Testis (tissue), 2 donors: ENCODE measurements at regions not wholly inside any gene's neighbourhood (a gene's known extent, or its start where the extent isn't known, plus 50 kb on each side); places are given as distances from the start of the nearest gene placed in this dataset.

Experiments
- DNase-seq: peaks from one replicate; pipeline ENCODE4 v3.0.0-alpha.2; 2019
- H3K27ac ChIP-seq, 2 donors: fragments of 200-600 bp; sonication (generic); one replicate each; pipeline ENCODE4 v1.5.1; 2019
- H3K27me3 ChIP-seq: fragments of 200-600 bp; sonication (generic); one replicate; pipeline ENCODE4 v1.5.1; 2019
- H3K36me3 ChIP-seq: fragments of 200-600 bp; sonication (generic); one replicate; pipeline ENCODE4 v1.5.1; 2017; ENCODE audit warnings: low read depth; ENCODE audit errors: missing control alignments
- H3K4me1 ChIP-seq: fragments of 200-600 bp; sonication (generic); one replicate; pipeline ENCODE4 v1.5.1; 2019
- H3K4me3 ChIP-seq, 2 donors: fragments of 200-600 bp; sonication (generic); one replicate each; pipeline ENCODE4 v1.5.1; 2017 to 2019
- H3K9me3 ChIP-seq: fragments of 200-600 bp; sonication (generic); one replicate; pipeline ENCODE4 v1.5.1; 2017
- CTCF ChIP-seq, 3 experiments: fragments of 450-650 bp in 2 of 3; fragments of 200-600 bp in 1 of 3; sonication (generic) in 1 of 3; IDR thresholded peaks; one replicate each; pipeline ENCODE4 v1.5.1; 2016 to 2019; ENCODE audit warnings: antibody characterized with exemption in 3 of 3, mild to moderate bottlenecking in 2 of 3, moderate library complexity in 1 of 3
- POLR2A ChIP-seq: fragments of 450-650 bp; IDR thresholded peaks from one replicate; pipeline ENCODE4 v1.6.1; 2017; ENCODE audit warnings: antibody characterized with exemption, mild to moderate bottlenecking, moderate library complexity
- WGBS, 2 donors: methylation state at CpG; one replicate each; pipeline ENCODE4 v1.1.5; 2018; 5-methylcytosine and 5-hydroxymethylcytosine counted together
- intact Hi-C: fragments of 100-400 bp; cut with DNase I; formaldehyde crosslinking; loops from one replicate; pipeline ENCODE4 v1.15.1; 2023; ENCODE audit warnings: low total_unique reads

GRCh38 chr15:95912280-95912625, 418.2 kb upstream of the NR2F2 start:
- no peak overlapping the region for H3K4me3 ChIP-seq
- TF ChIP-seq POLR2A (no peak), CTCF (IDR thresholded peaks at IDR 0.05) (no peak)
- no peak overlapping the region for H3K27ac ChIP-seq
- intact Hi-C loops, result no loop called here
- H3K36me3 ChIP-seq, result no peaks in the 10 kb centered on the region
- 77 to 83% methylated on average over 7 of the region's 7 CpGs for WGBS, 2 donors
- no peaks in the 10 kb centered on the region for H3K27me3 ChIP-seq
- no peak for DNase-seq
- H3K4me1 ChIP-seq, result no peaks in the 10 kb centered on the region
- H3K9me3 ChIP-seq, result no peaks in the 10 kb centered on the region

- no peaks in the 10 kb centered on the region for H3K36me3 ChIP-seq
- H3K27ac ChIP-seq, result no peak overlapping the region
- H3K4me3 ChIP-seq, result no peak overlapping the region
- 79 to 83% methylated on average over 2 of the region's 2 CpGs for WGBS, 2 donors
- no peaks in the 10 kb centered on the region for H3K27me3 ChIP-seq
- DNase-seq, result no peak
- H3K4me1 ChIP-seq, result no peaks in the 10 kb centered on the region
- TF ChIP-seq POLR2A, result no peak
- no peak for TF ChIP-seq CTCF (IDR thresholded peaks at IDR 0.05)
- no peaks in the 10 kb centered on the region for H3K9me3 ChIP-seq
- intact Hi-C loops, result no loop called here
These were observed 417.8 kb upstream of the NR2F2 start for GRCh38 chr15:95912728-95913127.

GRCh38 chr15:95916568-95916967, 413.9 kb upstream of the NR2F2 start:
- H3K4me1 ChIP-seq, result peaks cover 5% of the 10 kb centered on the region
- intact Hi-C loops, result no loop called here
- WGBS, 2 donors, result 64 to 76% methylated on average over 3 of the region's 3 CpGs
- H3K36me3 ChIP-seq, result no peaks in the 10 kb centered on the region
- DNase-seq, result no peak
- H3K4me3 ChIP-seq, result no peak overlapping the region
- no peaks in the 10 kb centered on the region for H3K9me3 ChIP-seq
- no peaks in the 10 kb centered on the region for H3K27me3 ChIP-seq
- H3K27ac ChIP-seq, result no peak overlapping the region
- TF ChIP-seq POLR2A (no peak), CTCF (IDR thresholded peaks at IDR 0.05) (no peak)

GRCh38 chr15:95918525-95918924, 412.0 kb upstream of the NR2F2 start:
- 93% methylated on average over 3 of the region's 3 CpGs for WGBS, 2 donors
- no peaks in the 10 kb centered on the region for H3K36me3 ChIP-seq
- no peak for TF ChIP-seq CTCF (IDR thresholded peaks at IDR 0.05)
- no peak for TF ChIP-seq POLR2A
- intact Hi-C loops, result no loop called here
- H3K9me3 ChIP-seq, result no peaks in the 10 kb centered on the region
- no peak overlapping the region for H3K4me3 ChIP-seq
- no peak overlapping the region for H3K27ac ChIP-seq
- H3K27me3 ChIP-seq, result no peaks in the 10 kb centered on the region
- no peak for DNase-seq
- H3K4me1 ChIP-seq, result peaks cover 5% of the 10 kb centered on the region

- Histone ChIP-seq H3K27ac (no peak overlapping the region), H3K36me3 (no peaks in the 10 kb centered on the region), H3K27me3 (no peaks in the 10 kb centered on the region), H3K4me3 (no peak overlapping the region), H3K4me1 (peaks cover 5% of the 10 kb centered on the region), H3K9me3 (no peaks in the 10 kb centered on the region)
- no peak for DNase-seq
- TF ChIP-seq POLR2A, result no peak
- no peak for TF ChIP-seq CTCF (IDR thresholded peaks at IDR 0.05)
- intact Hi-C loops, result no loop called here
- 69 to 88% methylated on average over 1 of the region's 1 CpG for WGBS, 2 donors
These were observed 411.0 kb upstream of the NR2F2 start for GRCh38 chr15:95919460-95919859.
